ENCODE measurements at regions not wholly inside any gene's neighbourhood (a gene's known extent, or its start where the extent isn't known, plus 50 kb on each side); places are given as distances from the start of the nearest gene placed in this dataset.

- no peak for DNase-seq (ENCODE audit: low spot score)
- no peak for TF ChIP-seq CTCF (IDR thresholded peaks at IDR 0.05; ENCODE audit: extremely low read depth, insufficient read depth, missing control alignments)
- in situ Hi-C loops (cut with MboI; ENCODE audit: low pct_unique_long_range_greater_than_20kb, low sequenced_read_pairs, unreplicated experiment): no loop called here
These were observed 204.1 kb upstream of the AGTR1 start for GRCh38 chr3:148493631-148494030.

DNA sequence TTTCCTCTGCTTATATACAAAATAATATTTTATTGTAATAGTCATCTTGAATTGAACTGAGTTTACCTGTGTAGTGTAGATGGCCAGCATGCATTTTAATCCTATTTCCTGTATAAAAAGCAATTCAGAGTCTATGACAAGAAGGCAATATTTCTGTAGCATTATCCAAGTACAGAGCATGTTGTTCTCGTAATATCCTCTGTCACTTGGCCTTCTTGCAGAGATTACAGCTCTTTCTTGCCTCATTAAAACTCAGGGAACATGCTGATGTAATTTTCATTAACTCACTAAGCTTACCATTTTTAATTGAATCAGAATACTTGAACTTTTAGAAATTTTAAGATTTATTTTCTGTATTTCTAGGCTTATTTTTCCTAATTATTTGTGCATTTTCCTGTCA, 203.3 kb upstream of the AGTR1 start:
- no peak for DNase-seq (ENCODE audit: low spot score)
- no peak for TF ChIP-seq CTCF (IDR thresholded peaks at IDR 0.05; ENCODE audit: extremely low read depth, insufficient read depth, missing control alignments)
- in situ Hi-C loops (cut with MboI; ENCODE audit: low pct_unique_long_range_greater_than_20kb, low sequenced_read_pairs, unreplicated experiment): no loop called here

DNA sequence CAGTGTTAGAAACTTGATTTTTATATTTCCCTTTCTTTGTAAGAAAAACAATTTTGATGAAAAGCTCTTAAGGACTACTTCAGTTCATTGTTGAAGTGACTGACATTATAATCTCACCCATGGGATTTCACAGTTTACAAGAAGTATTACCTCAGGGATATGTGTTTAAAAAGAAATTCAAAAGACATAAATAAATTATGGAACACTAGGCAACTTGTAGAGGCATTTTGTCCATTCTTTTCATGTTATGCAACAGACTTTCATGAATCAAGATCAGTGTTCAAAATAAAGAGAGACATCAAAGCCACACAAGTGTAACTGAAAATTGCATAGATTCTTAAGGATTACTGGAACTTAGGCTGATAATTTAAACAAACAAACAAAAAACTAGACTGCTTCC, 196.8 kb upstream of the AGTR1 start:
- no peak for DNase-seq (ENCODE audit: low spot score)
- in situ Hi-C loops (cut with MboI; ENCODE audit: low pct_unique_long_range_greater_than_20kb, low sequenced_read_pairs, unreplicated experiment): no loop called here
- TF ChIP-seq CTCF (IDR thresholded peaks at IDR 0.05; ENCODE audit: extremely low read depth, insufficient read depth, missing control alignments): no peak

GRCh38 chr3:148510116-148510515, 187.6 kb upstream of the AGTR1 start:
- no peak for TF ChIP-seq CTCF (IDR thresholded peaks at IDR 0.05; ENCODE audit: extremely low read depth, insufficient read depth, missing control alignments)
- in situ Hi-C loops (cut with MboI; ENCODE audit: low pct_unique_long_range_greater_than_20kb, low sequenced_read_pairs, unreplicated experiment): no loop called here
- DNase-seq (ENCODE audit: low spot score): no peak

GRCh38 chr3:148510561-148510960, 187.1 kb upstream of the AGTR1 start:
- DNase-seq (ENCODE audit: low spot score): no peak
- in situ Hi-C loops (cut with MboI; ENCODE audit: low pct_unique_long_range_greater_than_20kb, low sequenced_read_pairs, unreplicated experiment): no loop called here
- TF ChIP-seq CTCF (IDR thresholded peaks at IDR 0.05; ENCODE audit: extremely low read depth, insufficient read depth, missing control alignments): no peak

- in situ Hi-C loops (cut with MboI; ENCODE audit: low pct_unique_long_range_greater_than_20kb, low sequenced_read_pairs, unreplicated experiment): no loop called here
These were observed 185.1 kb upstream of the AGTR1 start for GRCh38 chr3:148512648-148513047.

More at GRCh38 chr3:148512648-148513047, 185.1 kb upstream of the AGTR1 start:
- DNase-seq (ENCODE audit: low spot score): no peak
- no peak for TF ChIP-seq CTCF (IDR thresholded peaks at IDR 0.05; ENCODE audit: extremely low read depth, insufficient read depth, missing control alignments)

Measured in GM13977 (cell line).